Ectodermal cell (in vitro differentiated cells): ENCODE measurements at regions not wholly inside any gene's neighbourhood (a gene's known extent, or its start where the extent isn't known, plus 50 kb on each side); places are given as distances from the start of the nearest gene placed in this dataset.

ENCODE experiments used
- H3K27ac ChIP-seq: 2 replicates; pipeline ENCODE4 v1.7.0; 2013; ENCODE audit warnings: mild to moderate bottlenecking, low read depth, low read length; ENCODE audit not compliant: insufficient read depth, poor library complexity, severe bottlenecking
- H3K27me3 ChIP-seq: 2 replicates; pipeline ENCODE4 v1.7.0; 2013; ENCODE audit warnings: mild to moderate bottlenecking, low read length; ENCODE audit not compliant: insufficient read depth, control insufficient read depth, poor library complexity, severe bottlenecking
- H3K36me3 ChIP-seq: one replicate; pipeline ENCODE4 v1.7.0; 2013; ENCODE audit warnings: low read length; ENCODE audit not compliant: control insufficient read depth, insufficient read depth
- H3K4me1 ChIP-seq: one replicate; pipeline ENCODE4 v1.7.0; 2013; ENCODE audit warnings: low read length; ENCODE audit not compliant: control insufficient read depth, insufficient read depth
- H3K4me3 ChIP-seq: 2 replicates; pipeline ENCODE4 v1.7.0; 2013; ENCODE audit warnings: low read depth, low read length, control low read depth; ENCODE audit not compliant: insufficient read depth
- H3K9me3 ChIP-seq: 2 replicates; pipeline ENCODE4 v1.7.0; 2013; ENCODE audit warnings: mild to moderate bottlenecking, low read length, moderate library complexity; ENCODE audit not compliant: control insufficient read depth
- WGBS, 2 experiments: methylation state at CpG; one replicate each; pipeline ENCODE4 v1.1.7; 2013; ENCODE audit warnings: missing lambda C conversion rate in 2 of 2; 5-methylcytosine and 5-hydroxymethylcytosine counted together

- Histone ChIP-seq H3K4me1 (no peaks in the 10 kb centered on the region), H3K36me3 (no peaks in the 10 kb centered on the region), H3K4me3 (no peak overlapping the region), H3K27me3 (no peaks in the 10 kb centered on the region), H3K9me3 (no peaks in the 10 kb centered on the region), H3K27ac (no peak overlapping the region)
- WGBS, 2 experiments: 80 to 88% methylated on average over 1 of the region's 1 CpG
Observed at GRCh38 chr20:52389606-52390005, 198.0 kb upstream of the ZFP64 start.

- no peaks in the 10 kb centered on the region for H3K27me3 ChIP-seq
- H3K4me1 ChIP-seq: no peaks in the 10 kb centered on the region
- H3K9me3 ChIP-seq: no peaks in the 10 kb centered on the region
- H3K27ac ChIP-seq: no peak overlapping the region
- WGBS, 2 experiments: 93 to 97% methylated on average over 10 of the region's 10 CpGs
- H3K36me3 ChIP-seq: no peaks in the 10 kb centered on the region
- H3K4me3 ChIP-seq: no peak overlapping the region
Observed at GRCh38 chr20:52383995-52384621, 192.5 kb upstream of the ZFP64 start.

DNA sequence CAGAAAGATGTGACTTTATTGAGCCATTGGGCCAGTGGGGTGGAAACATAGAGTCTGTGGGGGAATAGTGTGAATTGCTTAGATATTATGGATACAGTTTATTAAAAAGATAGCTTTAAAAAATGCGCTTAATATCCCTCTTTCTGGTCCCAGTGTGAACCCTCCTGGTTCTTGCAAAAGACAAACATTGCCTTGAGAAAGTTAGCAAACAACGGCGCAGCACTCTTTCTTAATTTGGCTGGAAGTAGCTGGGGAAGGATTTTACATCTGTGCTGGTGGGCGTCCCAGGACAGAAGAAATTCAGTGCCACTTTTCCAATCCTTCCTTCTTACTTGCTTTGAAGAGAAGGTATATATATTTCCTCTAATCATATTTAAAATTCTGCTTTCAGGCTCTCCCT lies 191.4 kb upstream of the ZFP64 start:
- no peak overlapping the region for H3K4me3 ChIP-seq
- H3K27ac ChIP-seq: no peak overlapping the region
- H3K4me1 ChIP-seq: no peaks in the 10 kb centered on the region
- no peaks in the 10 kb centered on the region for H3K27me3 ChIP-seq
- no peaks in the 10 kb centered on the region for H3K9me3 ChIP-seq
- 97 to 100% methylated on average over 3 to 4 of the region's 4 CpGs for WGBS, 2 experiments
- no peaks in the 10 kb centered on the region for H3K36me3 ChIP-seq

DNA sequence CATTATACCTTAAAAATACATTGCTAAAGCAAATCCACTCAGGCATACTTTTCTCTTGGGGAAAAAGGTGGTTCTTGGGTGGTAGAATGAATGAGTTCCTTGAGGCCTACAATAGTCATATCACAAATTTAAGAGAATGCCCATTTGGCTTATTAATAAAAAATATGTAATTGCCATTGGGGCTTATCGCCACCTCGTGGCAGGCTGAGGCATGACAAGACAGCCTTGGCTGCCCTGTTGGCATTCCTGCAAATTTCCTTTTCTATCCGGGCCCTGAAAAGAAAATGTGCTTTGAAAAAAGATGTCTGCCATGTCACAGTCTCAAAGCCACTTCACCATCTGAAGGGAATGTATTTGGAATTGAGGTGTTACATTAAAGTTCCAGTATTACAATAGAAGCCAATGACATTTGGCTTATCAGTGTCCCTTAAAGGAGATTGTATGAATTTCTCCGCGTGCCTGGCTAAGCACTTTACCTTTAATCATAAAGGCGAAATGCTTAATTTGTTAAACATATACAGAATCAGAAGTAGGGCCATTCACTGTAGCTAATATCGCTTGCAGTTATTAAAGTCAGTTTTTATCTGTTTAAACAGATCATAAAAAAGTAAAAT lies 188.3 kb upstream of the ZFP64 start:
- no peaks in the 10 kb centered on the region for H3K27me3 ChIP-seq
- WGBS, 2 experiments: 53% methylated on average over 6 of the region's 7 CpGs
- H3K27ac ChIP-seq: no peak overlapping the region

DNA sequence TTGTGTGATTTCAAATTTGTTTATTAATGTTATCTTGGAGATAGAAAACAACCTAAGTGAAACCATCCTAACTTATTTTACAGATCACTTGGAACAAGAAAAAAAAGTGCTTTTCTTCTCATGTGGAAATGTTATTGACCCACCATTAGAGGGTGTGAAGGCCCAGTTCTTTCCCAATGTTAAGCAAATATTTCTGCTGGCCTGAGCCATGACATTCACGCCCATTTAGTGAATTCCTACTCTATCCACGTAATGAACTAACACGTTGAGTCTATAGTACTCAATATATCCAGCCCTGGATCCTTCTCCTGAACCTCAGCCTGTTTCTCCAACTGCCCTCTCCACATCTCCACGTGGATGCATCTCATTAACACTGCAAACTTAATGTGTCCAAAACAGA lies 180.6 kb upstream of the ZFP64 start:
- WGBS, 2 experiments: 85 to 86% methylated on average over 4 of the region's 4 CpGs
- Histone ChIP-seq H3K9me3 (no peaks in the 10 kb centered on the region), H3K36me3 (no peaks in the 10 kb centered on the region), H3K27me3 (no peaks in the 10 kb centered on the region), H3K27ac (no peak overlapping the region), H3K4me1 (no peaks in the 10 kb centered on the region), H3K4me3 (no peak overlapping the region)

More for the DNA sequence above, 188.3 kb upstream of the ZFP64 start:
- H3K9me3 ChIP-seq: no peaks in the 10 kb centered on the region
- H3K4me3 ChIP-seq: no peak overlapping the region
- no peaks in the 10 kb centered on the region for H3K4me1 ChIP-seq
- no peaks in the 10 kb centered on the region for H3K36me3 ChIP-seq

GRCh38 chr20:52365688-52366087 lies 174.1 kb upstream of the ZFP64 start:
- Histone ChIP-seq H3K27ac (no peak overlapping the region), H3K4me1 (no peaks in the 10 kb centered on the region), H3K27me3 (no peaks in the 10 kb centered on the region), H3K36me3 (no peaks in the 10 kb centered on the region), H3K4me3 (no peak overlapping the region), H3K9me3 (no peaks in the 10 kb centered on the region)
- WGBS, 2 experiments: 94 to 96% methylated on average over 7 of the region's 7 CpGs

- Histone ChIP-seq H3K27ac (no peak overlapping the region), H3K27me3 (no peaks in the 10 kb centered on the region), H3K4me1 (no peaks in the 10 kb centered on the region), H3K4me3 (no peak overlapping the region), H3K36me3 (no peaks in the 10 kb centered on the region), H3K9me3 (no peaks in the 10 kb centered on the region)
- WGBS, 2 experiments: no CpG with 5 or more reads among the region's 1 CpG
Observed at GRCh38 chr20:52364405-52364804, 172.8 kb upstream of the ZFP64 start.

- no peaks in the 10 kb centered on the region for H3K4me1 ChIP-seq
- no peak overlapping the region for H3K27ac ChIP-seq
- H3K36me3 ChIP-seq: no peaks in the 10 kb centered on the region
- no peak overlapping the region for H3K4me3 ChIP-seq
- H3K9me3 ChIP-seq: no peaks in the 10 kb centered on the region
- WGBS, 2 experiments: 93 to 100% methylated on average over 3 of the region's 3 CpGs
- H3K27me3 ChIP-seq: no peaks in the 10 kb centered on the region
Observed at GRCh38 chr20:52361650-52362049, 170.1 kb upstream of the ZFP64 start.

DNA sequence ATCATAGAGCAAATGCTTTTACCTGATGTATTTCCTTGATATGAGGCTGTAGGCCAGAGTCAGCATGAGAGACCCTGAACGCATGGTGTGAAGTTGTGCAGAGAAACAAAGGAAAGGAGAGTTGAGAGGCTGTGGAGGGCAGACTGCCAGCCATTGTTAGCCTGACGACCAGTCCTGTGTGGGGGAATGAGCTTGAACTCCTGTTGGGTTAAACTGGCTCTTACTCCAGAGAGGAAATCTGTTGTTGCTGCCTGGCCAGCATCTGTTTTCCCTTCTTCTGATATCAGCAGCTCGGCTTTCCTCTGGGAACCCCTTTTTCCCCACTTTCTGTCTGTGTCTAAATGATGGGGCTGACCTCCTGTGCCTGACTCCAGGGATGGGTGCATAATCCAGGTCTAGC lies 158.2 kb upstream of the ZFP64 start:
- no peaks in the 10 kb centered on the region for H3K4me1 ChIP-seq
- H3K36me3 ChIP-seq: no peaks in the 10 kb centered on the region
- WGBS, 2 experiments: 80 to 85% methylated on average over 3 of the region's 3 CpGs
- H3K4me3 ChIP-seq: no peak overlapping the region
- H3K27me3 ChIP-seq: no peaks in the 10 kb centered on the region
- no peaks in the 10 kb centered on the region for H3K9me3 ChIP-seq
- H3K27ac ChIP-seq: no peak overlapping the region

DNA sequence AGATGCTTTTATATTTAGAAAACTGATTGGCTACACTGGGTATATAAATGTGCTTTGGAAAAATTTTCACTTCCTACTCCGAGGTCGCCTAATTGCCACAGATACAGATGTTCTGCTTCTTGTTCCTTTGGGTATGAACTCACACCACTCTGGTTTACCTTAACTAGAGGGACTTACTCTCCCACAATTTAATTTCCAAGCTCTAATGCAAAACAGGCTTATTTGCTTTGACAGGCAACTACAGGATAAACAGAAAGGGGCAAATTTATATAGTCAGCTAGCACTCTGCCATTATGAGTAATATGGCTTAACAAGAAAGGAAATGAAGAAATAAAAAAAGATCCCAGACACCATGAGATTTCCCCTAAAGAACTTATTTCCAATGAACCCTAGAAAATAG lies 156.9 kb upstream of the ZFP64 start:
- Histone ChIP-seq H3K27me3 (no peaks in the 10 kb centered on the region), H3K4me3 (no peak overlapping the region), H3K4me1 (no peaks in the 10 kb centered on the region), H3K27ac (no peak overlapping the region), H3K36me3 (no peaks in the 10 kb centered on the region), H3K9me3 (no peaks in the 10 kb centered on the region)
- WGBS, 2 experiments: 89 to 95% methylated on average over 2 of the region's 2 CpGs
